Mesodermal cell (in vitro differentiated cells): ENCODE measurements at regions not wholly inside any gene's neighbourhood (a gene's known extent, or its start where the extent isn't known, plus 50 kb on each side); places are given as distances from the start of the nearest gene placed in this dataset.
"Not testable (repeated sequence)": the region's sequence is repeated elsewhere in the genome, so short reads cannot be mapped to it uniquely, and the experiment has no call there.

Source experiments
- H3K27ac ChIP-seq: 2 replicates; pipeline ENCODE4 v1.7.0; 2013; ENCODE audit warnings: mild to moderate bottlenecking, low read depth, low read length, moderate library complexity; ENCODE audit not compliant: severe bottlenecking
- H3K36me3 ChIP-seq: 2 replicates; pipeline ENCODE4 v1.7.1; 2013; ENCODE audit warnings: mild to moderate bottlenecking, low read length, moderate library complexity; ENCODE audit not compliant: control insufficient read depth, insufficient read depth
- H3K4me1 ChIP-seq: one replicate; pipeline ENCODE4 v1.7.1; 2013; ENCODE audit warnings: mild to moderate bottlenecking, low read length; ENCODE audit not compliant: insufficient read depth, control insufficient read depth, poor library complexity, severe bottlenecking
- H3K4me3 ChIP-seq: 2 replicates; pipeline ENCODE4 v1.7.0; 2013; ENCODE audit warnings: low read length, control low read depth, mild to moderate bottlenecking; ENCODE audit not compliant: insufficient read depth, poor library complexity, severe bottlenecking; ENCODE audit errors: extremely low read depth
- H3K9me3 ChIP-seq: 2 replicates; pipeline ENCODE4 v1.7.1; 2013; ENCODE audit warnings: mild to moderate bottlenecking, low read length, moderate library complexity; ENCODE audit not compliant: control insufficient read depth
- WGBS, 2 experiments: methylation state at CpG; one replicate each; pipeline ENCODE4 v1.1.5; 2013; ENCODE audit warnings: missing lambda C conversion rate in 2 of 2; ENCODE audit not compliant: insufficient coverage in 2 of 2; 5-methylcytosine and 5-hydroxymethylcytosine counted together

- H3K4me3 ChIP-seq, H3K36me3 ChIP-seq, H3K27ac ChIP-seq, H3K9me3 ChIP-seq, H3K4me1 ChIP-seq: not testable (repeated sequence)
- WGBS, 2 experiments = 95 to 96% methylated on average over 13 of the region's 13 CpGs
Measured at GRCh38 chr2:208685929-208686328, 279.3 kb downstream of the PTH2R start.

GRCh38 chr2:208686665-208687064 lies 280.1 kb downstream of the PTH2R start:
- Histone ChIP-seq H3K27ac (no peak overlapping the region), H3K36me3 (no peaks in the 10 kb centered on the region), H3K4me1 (no peaks in the 10 kb centered on the region), H3K4me3 (no peak overlapping the region), H3K9me3 (no peaks in the 10 kb centered on the region)
- WGBS, 2 experiments = no CpG with 5 or more reads among the region's 1 CpG

GRCh38 chr2:208687720-208688119 lies 281.1 kb downstream of the PTH2R start:
- H3K27ac ChIP-seq, H3K4me1 ChIP-seq, H3K4me3 ChIP-seq, H3K9me3 ChIP-seq, H3K36me3 ChIP-seq: not testable (repeated sequence)
- WGBS, 2 experiments = 100% methylated on average over 1 of the region's 1 CpG; no CpG with 5 or more reads in 1 of the 2 experiments

GRCh38 chr2:208698114-208698513 lies 291.5 kb downstream of the PTH2R start:
- H3K9me3 ChIP-seq = no peaks in the 10 kb centered on the region
- no peaks in the 10 kb centered on the region for H3K36me3 ChIP-seq
- no peaks in the 10 kb centered on the region for H3K4me1 ChIP-seq
- no peak overlapping the region for H3K27ac ChIP-seq
- H3K4me3 ChIP-seq = no peak overlapping the region

- WGBS, 2 experiments = 80% methylated on average over 3 of the region's 3 CpGs; no CpG with 5 or more reads in 1 of the 2 experiments
- Histone ChIP-seq H3K27ac (no peak overlapping the region), H3K36me3 (no peaks in the 10 kb centered on the region)
Measured at GRCh38 chr2:208708486-208708885, 301.9 kb downstream of the PTH2R start.

GRCh38 chr2:208711598-208711997 lies 305.0 kb downstream of the PTH2R start:
- Histone ChIP-seq H3K4me3 (no peak overlapping the region), H3K27ac (no peak overlapping the region), H3K9me3 (no peaks in the 10 kb centered on the region)

More at GRCh38 chr2:208708486-208708885, 301.9 kb downstream of the PTH2R start:
- Histone ChIP-seq H3K9me3 (no peaks in the 10 kb centered on the region), H3K4me3 (no peak overlapping the region), H3K4me1 (no peaks in the 10 kb centered on the region)

GRCh38 chr2:208713066-208713745 lies 306.6 kb downstream of the PTH2R start:
- no CpG with 5 or more reads among the region's 1 CpG for WGBS, 2 experiments
- no peak overlapping the region for H3K27ac ChIP-seq
- no peaks in the 10 kb centered on the region for H3K9me3 ChIP-seq
- no peaks in the 10 kb centered on the region for H3K36me3 ChIP-seq
- H3K4me3 ChIP-seq = no peak overlapping the region
- no peaks in the 10 kb centered on the region for H3K4me1 ChIP-seq

More at GRCh38 chr2:208711598-208711997, 305.0 kb downstream of the PTH2R start:
- Histone ChIP-seq H3K36me3 (no peaks in the 10 kb centered on the region), H3K4me1 (no peaks in the 10 kb centered on the region)

GRCh38 chr2:208718828-208719227 lies 312.2 kb downstream of the PTH2R start:
- Histone ChIP-seq H3K4me3 (no peak overlapping the region), H3K36me3 (no peaks in the 10 kb centered on the region), H3K9me3 (no peaks in the 10 kb centered on the region), H3K4me1 (no peaks in the 10 kb centered on the region), H3K27ac (no peak overlapping the region)
- WGBS, 2 experiments = 78% methylated on average over 1 of the region's 2 CpGs; no CpG with 5 or more reads in 1 of the 2 experiments

GRCh38 chr2:208722731-208723130 lies 316.1 kb downstream of the PTH2R start:
- Histone ChIP-seq H3K4me3 (no peak overlapping the region), H3K9me3 (no peaks in the 10 kb centered on the region), H3K4me1 (no peaks in the 10 kb centered on the region), H3K36me3 (no peaks in the 10 kb centered on the region), H3K27ac (no peak overlapping the region)
- WGBS, 2 experiments = 100% methylated on average over 1 of the region's 1 CpG; no CpG with 5 or more reads in 1 of the 2 experiments

GRCh38 chr2:208725280-208725679 lies 318.7 kb downstream of the PTH2R start:
- Histone ChIP-seq H3K4me1 (no peaks in the 10 kb centered on the region), H3K36me3 (no peaks in the 10 kb centered on the region), H3K9me3 (no peaks in the 10 kb centered on the region), H3K27ac (no peak overlapping the region), H3K4me3 (no peak overlapping the region)
- 80 to 95% methylated on average over 1 to 4 of the region's 4 CpGs for WGBS, 2 experiments

GRCh38 chr2:208726242-208726641 lies 319.6 kb downstream of the PTH2R start:
- H3K4me3 ChIP-seq = no peak overlapping the region
- no peaks in the 10 kb centered on the region for H3K4me1 ChIP-seq
- H3K36me3 ChIP-seq = no peaks in the 10 kb centered on the region
- H3K9me3 ChIP-seq = no peaks in the 10 kb centered on the region
- no CpG with 5 or more reads among the region's 3 CpGs for WGBS, 2 experiments
- H3K27ac ChIP-seq = no peak overlapping the region
